ENCODE measurements at regions not wholly inside any gene's neighbourhood (a gene's known extent, or its start where the extent isn't known, plus 50 kb on each side); places are given as distances from the start of the nearest gene placed in this dataset.

DNA sequence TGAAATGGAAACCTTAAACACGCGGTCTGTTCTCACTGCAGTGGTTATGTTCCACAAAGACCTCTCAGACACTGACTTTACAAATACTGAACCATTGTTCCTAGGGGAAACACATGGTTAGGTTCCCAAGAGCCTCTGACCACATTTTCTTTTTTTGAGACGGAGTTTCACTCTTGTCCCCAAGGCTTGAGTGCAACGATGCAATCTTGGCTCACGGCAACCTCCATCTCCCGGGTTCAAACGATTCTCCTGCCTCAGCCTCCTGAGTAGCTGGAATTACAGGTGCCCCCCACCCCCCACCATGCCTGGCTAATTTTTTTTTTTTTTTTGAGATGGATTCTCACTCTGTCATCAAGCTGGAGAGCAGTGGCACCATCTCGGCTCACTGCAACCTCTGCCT is 179.7 kb downstream of the RBFOX3 start:
- no peak for TF ChIP-seq EZH2phosphoT487 (conservative IDR thresholded peaks at IDR 0.05; ENCODE audit: low read length)
- TF ChIP-seq, protein P1, sequence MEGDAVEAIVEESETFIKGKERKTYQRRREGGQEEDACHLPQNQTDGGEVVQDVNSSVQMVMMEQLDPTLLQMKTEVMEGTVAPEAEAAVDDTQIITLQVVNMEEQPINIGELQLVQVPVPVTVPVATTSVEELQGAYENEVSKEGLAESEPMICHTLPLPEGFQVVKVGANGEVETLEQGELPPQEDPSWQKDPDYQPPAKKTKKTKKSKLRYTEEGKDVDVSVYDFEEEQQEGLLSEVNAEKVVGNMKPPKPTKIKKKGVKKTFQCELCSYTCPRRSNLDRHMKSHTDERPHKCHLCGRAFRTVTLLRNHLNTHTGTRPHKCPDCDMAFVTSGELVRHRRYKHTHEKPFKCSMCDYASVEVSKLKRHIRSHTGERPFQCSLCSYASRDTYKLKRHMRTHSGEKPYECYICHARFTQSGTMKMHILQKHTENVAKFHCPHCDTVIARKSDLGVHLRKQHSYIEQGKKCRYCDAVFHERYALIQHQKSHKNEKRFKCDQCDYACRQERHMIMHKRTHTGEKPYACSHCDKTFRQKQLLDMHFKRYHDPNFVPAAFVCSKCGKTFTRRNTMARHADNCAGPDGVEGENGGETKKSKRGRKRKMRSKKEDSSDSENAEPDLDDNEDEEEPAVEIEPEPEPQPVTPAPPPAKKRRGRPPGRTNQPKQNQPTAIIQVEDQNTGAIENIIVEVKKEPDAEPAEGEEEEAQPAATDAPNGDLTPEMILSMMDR (IDR thresholded peaks at IDR 0.05; ENCODE audit: insufficient read depth, low read length, poor library complexity, severe bottlenecking), result no peak
- no peak overlapping the region for H3K4me3 ChIP-seq (ENCODE audit: insufficient read depth, low read length, poor library complexity, severe bottlenecking)
- H3K36me3 ChIP-seq (ENCODE audit: low read length), result no peaks in the 10 kb centered on the region
- no peaks in the 10 kb centered on the region for H3K27me3 ChIP-seq (ENCODE audit: low read length)
- H3K27ac ChIP-seq (ENCODE audit: low read depth, low read length), result no peak overlapping the region
- H4K20me1 ChIP-seq (ENCODE audit: low read depth, low read length), result no peaks in the 10 kb centered on the region
- H3K4me2 ChIP-seq (ENCODE audit: low read depth, low read length, poor library complexity, severe bottlenecking), result no peak overlapping the region
- no peaks in the 10 kb centered on the region for H3F3A ChIP-seq (ENCODE audit: insufficient read depth)
- no peaks in the 10 kb centered on the region for H3K79me2 ChIP-seq (ENCODE audit: insufficient read depth, low read length)
- H3K9me3 ChIP-seq (ENCODE audit: insufficient read depth, low read length), result no peaks in the 10 kb centered on the region
- no peaks in the 10 kb centered on the region for H3K9me2 ChIP-seq (replicated peaks; ENCODE audit: insufficient read depth, low read length)
- H3K9ac ChIP-seq (ENCODE audit: low read length), result no peak overlapping the region
- no peak overlapping the region for H2AFZ ChIP-seq (ENCODE audit: low read depth, low read length, severe bottlenecking)

GRCh38 chr17:79429864-79430494 is 180.9 kb downstream of the RBFOX3 start:
- Histone ChIP-seq H2AFZ (ENCODE audit: low read depth, low read length, severe bottlenecking) (no peak overlapping the region), H3K27me3 (ENCODE audit: low read length) (no peaks in the 10 kb centered on the region), H3K36me3 (ENCODE audit: low read length) (no peaks in the 10 kb centered on the region), H3K79me2 (ENCODE audit: insufficient read depth, low read length) (no peaks in the 10 kb centered on the region), H3K9me3 (ENCODE audit: insufficient read depth, low read length) (no peaks in the 10 kb centered on the region), H3K4me3 (ENCODE audit: insufficient read depth, low read length, poor library complexity, severe bottlenecking) (no peak overlapping the region), H3K4me2 (ENCODE audit: low read depth, low read length, poor library complexity, severe bottlenecking) (no peak overlapping the region), H3F3A (ENCODE audit: insufficient read depth) (no peaks in the 10 kb centered on the region), H3K27ac (ENCODE audit: low read depth, low read length) (no peak overlapping the region), H3K9me2 (replicated peaks; ENCODE audit: insufficient read depth, low read length) (no peaks in the 10 kb centered on the region), H3K9ac (ENCODE audit: low read length) (no peak overlapping the region), H4K20me1 (ENCODE audit: low read depth, low read length) (no peaks in the 10 kb centered on the region)
- TF ChIP-seq, protein P1 (IDR thresholded peaks at IDR 0.05; ENCODE audit: insufficient read depth, low read length, poor library complexity, severe bottlenecking), result no peak
- TF ChIP-seq EZH2phosphoT487 (conservative IDR thresholded peaks at IDR 0.05; ENCODE audit: low read length), result no peak

GRCh38 chr17:79428988-79429387 is 181.9 kb downstream of the RBFOX3 start:
- TF ChIP-seq EZH2phosphoT487 (conservative IDR thresholded peaks at IDR 0.05; ENCODE audit: low read length), result no peak
- TF ChIP-seq, protein P1 (IDR thresholded peaks at IDR 0.05; ENCODE audit: insufficient read depth, low read length, poor library complexity, severe bottlenecking), result no peak
- H3K4me2 ChIP-seq (ENCODE audit: low read depth, low read length, poor library complexity, severe bottlenecking), result no peak overlapping the region
- H4K20me1 ChIP-seq (ENCODE audit: low read depth, low read length), result no peaks in the 10 kb centered on the region
- no peaks in the 10 kb centered on the region for H3F3A ChIP-seq (ENCODE audit: insufficient read depth)
- H3K9me3 ChIP-seq (ENCODE audit: insufficient read depth, low read length), result no peaks in the 10 kb centered on the region
- no peaks in the 10 kb centered on the region for H3K9me2 ChIP-seq (replicated peaks; ENCODE audit: insufficient read depth, low read length)
- no peak overlapping the region for H3K9ac ChIP-seq (ENCODE audit: low read length)
- H3K4me3 ChIP-seq (ENCODE audit: insufficient read depth, low read length, poor library complexity, severe bottlenecking), result no peak overlapping the region
- no peak overlapping the region for H2AFZ ChIP-seq (ENCODE audit: low read depth, low read length, severe bottlenecking)
- H3K79me2 ChIP-seq (ENCODE audit: insufficient read depth, low read length), result no peaks in the 10 kb centered on the region
- no peaks in the 10 kb centered on the region for H3K36me3 ChIP-seq (ENCODE audit: low read length)
- H3K27me3 ChIP-seq (ENCODE audit: low read length), result no peaks in the 10 kb centered on the region
- H3K27ac ChIP-seq (ENCODE audit: low read depth, low read length), result no peak overlapping the region

All from SU-DHL-6 (cell line).